A549 (cell line): ENCODE measurements at regions not wholly inside any gene's neighbourhood (a gene's known extent, or its start where the extent isn't known, plus 50 kb on each side); places are given as distances from the start of the nearest gene placed in this dataset.
"Not testable (repeated sequence)": the region's sequence is repeated elsewhere in the genome, so short reads cannot be mapped to it uniquely, and the experiment has no call there.

ENCODE experiments used
- ATAC-seq, 2 experiments: fragments of 200-7000 bp in 1 of 2; fragments of >200 bp in 1 of 2; cut with Nextera tagmentation in 1 of 2; cut with Tn5 transposase in 1 of 2; 3 replicates each; pipeline versions ENCODE4 v1.8.0 to v1.9.1; 2018 to 2020; ENCODE audit warnings: mild to moderate bottlenecking in 1 of 2, moderate library complexity in 1 of 2
- CTCF ChIA-PET: fragments of 300-600 bp; sonication (Branson Sonifier 250); formaldehyde crosslinking; extraction: SDS; loops from one replicate; lab custom pipeline; 2021; ENCODE audit warnings: antibody characterized with exemption, inconsistent platforms; lab: Yijun Ruan, JAX
- POLR2A ChIA-PET: fragments of 350-600 bp; formaldehyde crosslinking; extraction: SDS; loops from one replicate; lab custom pipeline; 2021; ENCODE audit warnings: antibody characterized with exemption, inconsistent platforms; lab: Yijun Ruan, JAX
- DNase-seq, 2 experiments: peaks; one replicate each; pipeline versions ENCODE4 v3.0.0 to v3.0.0-alpha.2; 2011 to 2016; ENCODE audit warnings: low read depth in 1 of 2, low spot score in 1 of 2
- FAIRE-seq: peaks from 2 replicates; lab custom pipeline; 2011; peaks lifted over from hg19 to GRCh38; lab: Jason Lieb, UNC
- H3K27ac ChIP-seq, 2 experiments: fragments of >200 bp; sonication (Bioruptor Twin); formaldehyde crosslinking; 3 replicates each; pipeline ENCODE4 v1.5.1; 2016 to 2017
- H3K4me1 ChIP-seq: fragments of >200 bp; sonication (Bioruptor Twin); formaldehyde crosslinking; 3 replicates; pipeline ENCODE4 v1.6.1; 2016
- H3K4me2 ChIP-seq: fragments of >200 bp; sonication (Bioruptor Twin); formaldehyde crosslinking; 3 replicates; pipeline ENCODE4 v1.6.1; 2016
- H3K4me3 ChIP-seq: fragments of >200 bp; sonication (Bioruptor Twin); formaldehyde crosslinking; 3 replicates; pipeline ENCODE4 v1.5.1; 2016
- H3K9me3 ChIP-seq: fragments of >200 bp; sonication (Bioruptor Twin); formaldehyde crosslinking; 3 replicates; pipeline ENCODE4 v1.6.1; 2016
- CBX2 ChIP-seq: fragments of 200-600 bp; sonication (generic); IDR thresholded peaks from 2 replicates; pipeline ENCODE4 v1.6.1; 2016; ENCODE audit warnings: low read depth, mild to moderate bottlenecking, borderline replicate concordance
- CBX8 ChIP-seq: fragments of 200-600 bp; sonication (generic); IDR thresholded peaks from 2 replicates; pipeline ENCODE4 v1.6.1; 2016
- CEBPB ChIP-seq, 2 experiments: fragments of >200 bp in 1 of 2; sonication (Bioruptor Twin) in 1 of 2; formaldehyde crosslinking in 1 of 2; IDR thresholded peaks; 2 replicates each; pipeline ENCODE4 v1.6.1; 2012 to 2016
- CHD4 ChIP-seq: fragments of 200-600 bp; sonication (generic); IDR thresholded peaks from 2 replicates; pipeline ENCODE4 v1.6.1; 2016; ENCODE audit warnings: antibody characterized with exemption, mild to moderate bottlenecking, borderline replicate concordance
- E2F6 ChIP-seq: IDR thresholded peaks from 2 replicates; pipeline ENCODE4 v1.6.1; 2012; ENCODE audit warnings: low read depth, borderline replicate concordance
- EHF ChIP-seq: fragments of 250-450 bp; sonication (Bioruptor Pico); IDR thresholded peaks from 2 replicates; pipeline ENCODE4 v1.5.0; 2020; ENCODE audit warnings: mild to moderate bottlenecking
- EP300 ChIP-seq, 2 experiments: fragments of >200 bp; sonication (Bioruptor Twin); formaldehyde crosslinking; IDR thresholded peaks; 2 replicates in 1 of 2; 3 replicates in 1 of 2; pipeline ENCODE4 v1.6.1; 2016 to 2017
- FOSL2 ChIP-seq, 2 experiments: fragments of 450-650 bp in 1 of 2; fragments of >200 bp in 1 of 2; sonication (Bioruptor Twin) in 1 of 2; formaldehyde crosslinking; IDR thresholded peaks; 2 replicates each; pipeline versions ENCODE4 v1.5.0 to v1.6.1; 2016 to 2020; ENCODE audit warnings: mild to moderate bottlenecking in 1 of 2, moderate library complexity in 1 of 2
- GATA3 ChIP-seq: IDR thresholded peaks from 2 replicates; pipeline ENCODE4 v1.6.1; 2012; ENCODE audit warnings: borderline replicate concordance
- HDAC2 ChIP-seq: fragments of 200-600 bp; sonication (generic); IDR thresholded peaks from 2 replicates; pipeline ENCODE4 v1.6.1; 2016
- HMGXB4 ChIP-seq: fragments of 250-450 bp; sonication (Bioruptor Pico); IDR thresholded peaks from 2 replicates; pipeline ENCODE4 v1.5.0; 2021; ENCODE audit warnings: mild to moderate bottlenecking, moderate library complexity, borderline replicate concordance
- NFE2L2 ChIP-seq: fragments of 150-350 bp; conservative IDR thresholded peaks from 2 replicates; pipeline ENCODE4 v1.6.1; 2014; ENCODE audit warnings: low read length
- RAD21 ChIP-seq, 2 experiments: fragments of >200 bp in 1 of 2; sonication (Bioruptor Twin) in 1 of 2; formaldehyde crosslinking in 1 of 2; IDR thresholded peaks in 1 of 2; conservative IDR thresholded peaks in 1 of 2; 2 replicates in 1 of 2; 3 replicates in 1 of 2; pipeline ENCODE4 v1.6.1; 2012 to 2018; ENCODE audit warnings: inconsistent platforms in 1 of 2
- RCOR1 ChIP-seq: fragments of 150-350 bp; IDR thresholded peaks from 2 replicates; pipeline ENCODE4 v1.6.1; 2014; ENCODE audit warnings: antibody characterized with exemption, low read length, low read depth
- REST ChIP-seq: fragments of 200-600 bp; sonication (generic); IDR thresholded peaks from 2 replicates; pipeline ENCODE4 v1.6.1; 2016; ENCODE audit warnings: antibody characterized with exemption, mild to moderate bottlenecking, moderate library complexity
- TFCP2L1 ChIP-seq: fragments of 250-450 bp; sonication (Bioruptor Pico); IDR thresholded peaks from 2 replicates; pipeline ENCODE4 v1.5.0; 2021; ENCODE audit warnings: mild to moderate bottlenecking
- TP53 ChIP-seq: fragments of 250-450 bp; sonication (Bioruptor Pico); IDR thresholded peaks from 2 replicates; pipeline ENCODE4 v1.5.0; 2021; ENCODE audit warnings: mild to moderate bottlenecking, moderate library complexity
- ZSCAN20 ChIP-seq: fragments of 250-450 bp; sonication (Bioruptor Pico); IDR thresholded peaks from 2 replicates; pipeline ENCODE4 v1.8.0; 2022; ENCODE audit warnings: mild to moderate bottlenecking, moderate library complexity
- WGBS: methylation state at CpG from one replicate; pipeline ENCODE4 v1.1.6; 2017; ENCODE audit errors: missing lambda C conversion rate; 5-methylcytosine and 5-hydroxymethylcytosine counted together
- TF ChIP-seq, protein P1 (sequence below): fragments of 250-450 bp; sonication (Bioruptor Pico); IDR thresholded peaks from 2 replicates; pipeline ENCODE4 v1.5.0; 2020; ENCODE audit warnings: low read depth, mild to moderate bottlenecking, moderate library complexity

DNA sequence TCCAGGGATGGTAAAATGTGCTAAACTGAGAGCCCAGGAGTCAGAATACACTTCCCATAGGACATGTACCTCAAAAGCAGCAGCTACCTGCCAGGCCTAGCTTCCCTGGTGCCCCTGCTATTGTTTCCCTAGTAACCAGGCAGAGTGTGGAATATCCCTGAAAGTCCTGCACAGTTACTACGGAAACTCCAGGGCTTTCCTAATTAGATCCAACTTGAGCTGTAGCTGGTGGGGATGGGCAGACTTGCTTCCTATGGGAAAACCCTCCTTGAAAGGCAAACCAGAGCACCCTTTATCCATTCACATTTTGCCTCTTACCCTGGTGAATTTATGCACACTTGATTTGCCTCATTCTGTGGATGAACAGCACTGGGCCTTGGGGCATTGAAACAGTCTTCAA, 559.9 kb upstream of the PBX1 start:
- ChIA-PET POLR2A (no interaction called here), CTCF (no interaction called here)
- no peak for TF ChIP-seq CBX2
- TF ChIP-seq FOSL2 (IDR thresholded peaks at IDR 0.05): no peak
- TF ChIP-seq FOSL2 (CRISPR knock-in tag; IDR thresholded peaks at IDR 0.05): no peak
- no peak for TF ChIP-seq EHF (CRISPR knock-in tag)
- TF ChIP-seq RAD21 (conservative IDR thresholded peaks at IDR 0.05 in 1 of 2, IDR thresholded peaks at IDR 0.05 in 1 of 2): no peak
- TF ChIP-seq RCOR1: no peak
- no peak for TF ChIP-seq NFE2L2
- no peak for TF ChIP-seq ZSCAN20 (CRISPR knock-in tag)
- no peak for TF ChIP-seq HMGXB4
- TF ChIP-seq TFCP2L1 (CRISPR knock-in tag): no peak
- TF ChIP-seq HDAC2: no peak
- TF ChIP-seq TP53 (CRISPR knock-in tag): no peak
- TF ChIP-seq E2F6: no peak
- TF ChIP-seq CEBPB (IDR thresholded peaks at IDR 0.05): no peak
- TF ChIP-seq CHD4: no peak
- no peak for TF ChIP-seq REST
- TF ChIP-seq CBX8: no peak
- no peak for TF ChIP-seq GATA3
- no peak for TF ChIP-seq EP300 (IDR thresholded peaks at IDR 0.05)
- TF ChIP-seq, protein P1, sequence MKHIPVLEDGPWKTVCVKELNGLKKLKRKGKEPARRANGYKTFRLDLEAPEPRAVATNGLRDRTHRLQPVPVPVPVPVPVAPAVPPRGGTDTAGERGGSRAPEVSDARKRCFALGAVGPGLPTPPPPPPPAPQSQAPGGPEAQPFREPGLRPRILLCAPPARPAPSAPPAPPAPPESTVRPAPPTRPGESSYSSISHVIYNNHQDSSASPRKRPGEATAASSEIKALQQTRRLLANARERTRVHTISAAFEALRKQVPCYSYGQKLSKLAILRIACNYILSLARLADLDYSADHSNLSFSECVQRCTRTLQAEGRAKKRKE (CRISPR knock-in tag): no peak
- ATAC-seq: no peak
- H3K4me1 ChIP-seq: no peaks in the 10 kb centered on the region
- no peak for DNase-seq
- H3K27ac ChIP-seq: no peak overlapping the region
- 56% methylated on average over 1 of the region's 1 CpG for WGBS
- no peak for FAIRE-seq
- no peaks in the 10 kb centered on the region for H3K9me3 ChIP-seq
- H3K4me2 ChIP-seq: no peak overlapping the region
- H3K4me3 ChIP-seq: no peak overlapping the region

GRCh38 chr1:164006186-164006585, 552.8 kb upstream of the PBX1 start:
- CTCF ChIA-PET, H3K4me3 ChIP-seq, H3K4me2 ChIP-seq, H3K4me1 ChIP-seq, ATAC-seq, FAIRE-seq, H3K9me3 ChIP-seq, DNase-seq, H3K27ac ChIP-seq, POLR2A ChIA-PET: not testable (repeated sequence)
- 3% methylated on average over 3 of the region's 3 CpGs for WGBS
